ENCODE measurements at regions not wholly inside any gene's neighbourhood (a gene's known extent, or its start where the extent isn't known, plus 50 kb on each side); places are given as distances from the start of the nearest gene placed in this dataset.

GRCh38 chr16:17585449-17586074 is 114.8 kb upstream of the XYLT1 start:
- Histone ChIP-seq H3K79me2 (ENCODE audit: insufficient read depth) (no peaks in the 10 kb centered on the region), H3K9me3 (ENCODE audit: low read depth) (no peaks in the 10 kb centered on the region), H3K27ac (no peak overlapping the region), H3K4me3 (no peak overlapping the region), H4K20me1 (ENCODE audit: insufficient read depth) (no peaks in the 10 kb centered on the region), H3K36me3 (ENCODE audit: low read depth) (no peaks in the 10 kb centered on the region), H2AFZ (no peak overlapping the region), H3K27me3 (replicated peaks; ENCODE audit: insufficient read depth) (0 out of 2 replicates have a peak, but pooled peaks cover 8% of the 10 kb centered on the region), H3K9ac (no peak overlapping the region), H3K4me1 (ENCODE audit: insufficient read depth) (peaks cover 1% of the 10 kb centered on the region), H3K9me2 (ENCODE audit: insufficient read depth) (no peaks in the 10 kb centered on the region), H3K4me2 (ENCODE audit: unreplicated experiment) (no peak overlapping the region), H3F3A (ENCODE audit: insufficient read depth) (no peaks in the 10 kb centered on the region)
- in situ Hi-C loops (cut with MboI), result loop anchor here (25.0 kb wide), 1 partner anchor 98 kb away; no protein-coding TSS in a partner anchor
- 62 to 77% methylated on average over 3 of the region's 3 CpGs for WGBS, 2 experiments (ENCODE audit: low coverage in 1 of 2, low lambda C conversion rate in 2 of 2, missing lambda C conversion rate in 2 of 2)
- no peak for DNase-seq
- TF ChIP-seq EZH2phosphoT487 (IDR thresholded peaks at IDR 0.05; ENCODE audit: insufficient read depth, low read depth) (no peak), EZH2 (IDR thresholded peaks at IDR 0.05; ENCODE audit: insufficient read depth, poor library complexity, severe bottlenecking) (no peak)

- H3K27ac ChIP-seq, result peak overlapping the region; percentile 60
- peak overlapping the region; percentile 43 for H3K4me2 ChIP-seq (ENCODE audit: unreplicated experiment)
- WGBS, 2 experiments (ENCODE audit: low coverage in 1 of 2, low lambda C conversion rate in 2 of 2, missing lambda C conversion rate in 2 of 2), result 4 to 6% methylated on average over 10 of the region's 10 CpGs
- no peaks in the 10 kb centered on the region for H3K36me3 ChIP-seq (ENCODE audit: low read depth)
- no peaks in the 10 kb centered on the region for H3K79me2 ChIP-seq (ENCODE audit: insufficient read depth)
- H3K9me2 ChIP-seq (ENCODE audit: insufficient read depth), result no peaks in the 10 kb centered on the region
- in situ Hi-C loops (cut with MboI), result loop anchor here (25.0 kb wide), 1 partner anchor 92 kb away; no protein-coding TSS in a partner anchor
- no peaks in the 10 kb centered on the region for H3F3A ChIP-seq (ENCODE audit: insufficient read depth)
- no peaks in the 10 kb centered on the region for H3K9me3 ChIP-seq (ENCODE audit: low read depth)
- peak overlapping the region; percentile 52 for H3K9ac ChIP-seq
- H3K4me1 ChIP-seq (ENCODE audit: insufficient read depth), result peaks cover 10% of the 10 kb centered on the region
- peak; percentile 82 for DNase-seq
- peak overlapping the region; percentile 74 for H2AFZ ChIP-seq
- TF ChIP-seq EZH2phosphoT487 (IDR thresholded peaks at IDR 0.05; ENCODE audit: insufficient read depth, low read depth), result no peak
- no peak for TF ChIP-seq EZH2 (IDR thresholded peaks at IDR 0.05; ENCODE audit: insufficient read depth, poor library complexity, severe bottlenecking)
- 0 out of 2 replicates have a peak, but pooled peaks cover 8% of the 10 kb centered on the region for H3K27me3 ChIP-seq (replicated peaks; ENCODE audit: insufficient read depth)
- H3K4me3 ChIP-seq, result peak overlapping the region; percentile 56
- no peaks in the 10 kb centered on the region for H4K20me1 ChIP-seq (ENCODE audit: insufficient read depth)
Measured at GRCh38 chr16:17578981-17579874, 108.5 kb upstream of the XYLT1 start.

DNA sequence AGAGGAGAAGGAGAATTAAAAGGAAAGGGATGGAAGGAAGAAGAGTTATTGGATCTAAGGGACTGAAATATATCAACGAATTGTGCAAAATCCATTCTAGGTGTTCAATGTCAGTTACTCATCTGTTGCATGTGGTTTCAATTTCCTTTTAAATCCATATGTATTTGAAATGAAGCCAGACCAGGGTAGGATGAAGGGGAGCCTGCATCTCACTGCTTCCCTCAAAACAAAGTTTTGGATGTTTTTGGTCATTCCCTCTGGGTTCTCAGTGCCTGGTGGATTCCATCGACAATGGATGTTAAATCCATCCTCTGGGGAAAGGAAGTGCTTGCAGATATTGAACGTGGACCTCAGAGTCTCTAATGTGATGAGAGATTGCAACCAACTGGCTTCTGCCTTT is 103.5 kb upstream of the XYLT1 start:
- no peaks in the 10 kb centered on the region for H3K9me3 ChIP-seq (ENCODE audit: low read depth)
- no peak overlapping the region for H3K9ac ChIP-seq
- DNase-seq, result no peak
- H3K27ac ChIP-seq, result no peak overlapping the region
- H3K4me1 ChIP-seq (ENCODE audit: insufficient read depth), result peaks cover 7% of the 10 kb centered on the region
- H3K4me3 ChIP-seq, result no peak overlapping the region
- WGBS, 2 experiments (ENCODE audit: low coverage in 1 of 2, low lambda C conversion rate in 2 of 2, missing lambda C conversion rate in 2 of 2), result 31 to 38% methylated on average over 3 of the region's 3 CpGs
- no peaks in the 10 kb centered on the region for H3K79me2 ChIP-seq (ENCODE audit: insufficient read depth)
- no peak overlapping the region for H3K4me2 ChIP-seq (ENCODE audit: unreplicated experiment)
- H2AFZ ChIP-seq, result no peak overlapping the region
- H4K20me1 ChIP-seq (ENCODE audit: insufficient read depth), result no peaks in the 10 kb centered on the region
- H3K27me3 ChIP-seq (replicated peaks; ENCODE audit: insufficient read depth), result peaks cover 10% of the 10 kb centered on the region; the same call in 1 of the 2 replicates
- in situ Hi-C loops (cut with MboI), result no loop called here
- no peaks in the 10 kb centered on the region for H3K9me2 ChIP-seq (ENCODE audit: insufficient read depth)
- no peak for TF ChIP-seq EZH2 (IDR thresholded peaks at IDR 0.05; ENCODE audit: insufficient read depth, poor library complexity, severe bottlenecking)
- no peak for TF ChIP-seq EZH2phosphoT487 (IDR thresholded peaks at IDR 0.05; ENCODE audit: insufficient read depth, low read depth)
- no peaks in the 10 kb centered on the region for H3K36me3 ChIP-seq (ENCODE audit: low read depth)
- H3F3A ChIP-seq (ENCODE audit: insufficient read depth), result no peaks in the 10 kb centered on the region

GRCh38 chr16:17572145-17572544 is 101.4 kb upstream of the XYLT1 start:
- Histone ChIP-seq H3K79me2 (ENCODE audit: insufficient read depth) (no peaks in the 10 kb centered on the region), H3K4me1 (ENCODE audit: insufficient read depth) (no peaks in the 10 kb centered on the region), H3K9me3 (ENCODE audit: low read depth) (no peaks in the 10 kb centered on the region), H3K9me2 (ENCODE audit: insufficient read depth) (no peaks in the 10 kb centered on the region), H3K4me2 (ENCODE audit: unreplicated experiment) (no peak overlapping the region), H4K20me1 (ENCODE audit: insufficient read depth) (no peaks in the 10 kb centered on the region), H3K36me3 (ENCODE audit: low read depth) (no peaks in the 10 kb centered on the region), H3K27me3 (replicated peaks; ENCODE audit: insufficient read depth) (peaks cover 10% of the 10 kb centered on the region; the same call in 1 of the 2 replicates), H3K4me3 (no peak overlapping the region), H2AFZ (no peak overlapping the region), H3K9ac (no peak overlapping the region), H3F3A (ENCODE audit: insufficient read depth) (no peaks in the 10 kb centered on the region), H3K27ac (no peak overlapping the region)
- in situ Hi-C loops (cut with MboI), result no loop called here
- TF ChIP-seq EZH2phosphoT487 (IDR thresholded peaks at IDR 0.05; ENCODE audit: insufficient read depth, low read depth), result no peak
- no peak for TF ChIP-seq EZH2 (IDR thresholded peaks at IDR 0.05; ENCODE audit: insufficient read depth, poor library complexity, severe bottlenecking)
- 85 to 89% methylated on average over 1 of the region's 1 CpG for whole genome bisulfite sequencing, 2 experiments (ENCODE audit: low coverage in 1 of 2, low lambda C conversion rate in 2 of 2, missing lambda C conversion rate in 2 of 2)
- DNase-seq, result no peak
